ENCODE measurements at regions not wholly inside any gene's neighbourhood (a gene's known extent, or its start where the extent isn't known, plus 50 kb on each side); places are given as distances from the start of the nearest gene placed in this dataset.

- TF ChIP-seq, protein P1, sequence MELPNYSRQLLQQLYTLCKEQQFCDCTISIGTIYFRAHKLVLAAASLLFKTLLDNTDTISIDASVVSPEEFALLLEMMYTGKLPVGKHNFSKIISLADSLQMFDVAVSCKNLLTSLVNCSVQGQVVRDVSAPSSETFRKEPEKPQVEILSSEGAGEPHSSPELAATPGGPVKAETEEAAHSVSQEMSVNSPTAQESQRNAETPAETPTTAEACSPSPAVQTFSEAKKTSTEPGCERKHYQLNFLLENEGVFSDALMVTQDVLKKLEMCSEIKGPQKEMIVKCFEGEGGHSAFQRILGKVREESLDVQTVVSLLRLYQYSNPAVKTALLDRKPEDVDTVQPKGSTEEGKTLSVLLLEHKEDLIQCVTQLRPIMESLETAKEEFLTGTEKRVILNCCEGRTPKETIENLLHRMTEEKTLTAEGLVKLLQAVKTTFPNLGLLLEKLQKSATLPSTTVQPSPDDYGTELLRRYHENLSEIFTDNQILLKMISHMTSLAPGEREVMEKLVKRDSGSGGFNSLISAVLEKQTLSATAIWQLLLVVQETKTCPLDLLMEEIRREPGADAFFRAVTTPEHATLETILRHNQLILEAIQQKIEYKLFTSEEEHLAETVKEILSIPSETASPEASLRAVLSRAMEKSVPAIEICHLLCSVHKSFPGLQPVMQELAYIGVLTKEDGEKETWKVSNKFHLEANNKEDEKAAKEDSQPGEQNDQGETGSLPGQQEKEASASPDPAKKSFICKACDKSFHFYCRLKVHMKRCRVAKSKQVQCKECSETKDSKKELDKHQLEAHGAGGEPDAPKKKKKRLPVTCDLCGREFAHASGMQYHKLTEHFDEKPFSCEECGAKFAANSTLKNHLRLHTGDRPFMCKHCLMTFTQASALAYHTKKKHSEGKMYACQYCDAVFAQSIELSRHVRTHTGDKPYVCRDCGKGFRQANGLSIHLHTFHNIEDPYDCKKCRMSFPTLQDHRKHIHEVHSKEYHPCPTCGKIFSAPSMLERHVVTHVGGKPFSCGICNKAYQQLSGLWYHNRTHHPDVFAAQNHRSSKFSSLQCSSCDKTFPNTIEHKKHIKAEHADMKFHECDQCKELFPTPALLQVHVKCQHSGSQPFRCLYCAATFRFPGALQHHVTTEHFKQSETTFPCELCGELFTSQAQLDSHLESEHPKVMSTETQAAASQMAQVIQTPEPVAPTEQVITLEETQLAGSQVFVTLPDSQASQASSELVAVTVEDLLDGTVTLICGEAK (IDR thresholded peaks at IDR 0.05; ENCODE audit: borderline replicate concordance), result no peak
- TF ChIP-seq ZNF622 (IDR thresholded peaks at IDR 0.05) (no peak), CHD4 (IDR thresholded peaks at IDR 0.05) (no peak), CBX3 (IDR thresholded peaks at IDR 0.05; ENCODE audit: borderline replicate concordance, low read depth) (no peak), ZBTB33 (IDR thresholded peaks at IDR 0.05) (no peak), ZBED1 (IDR thresholded peaks at IDR 0.05; ENCODE audit: borderline replicate concordance) (no peak), HDAC2 (IDR thresholded peaks at IDR 0.05) (no peak), RB1 (IDR thresholded peaks at IDR 0.05; ENCODE audit: borderline replicate concordance) (no peak)
- TF ChIP-seq, protein P2, sequence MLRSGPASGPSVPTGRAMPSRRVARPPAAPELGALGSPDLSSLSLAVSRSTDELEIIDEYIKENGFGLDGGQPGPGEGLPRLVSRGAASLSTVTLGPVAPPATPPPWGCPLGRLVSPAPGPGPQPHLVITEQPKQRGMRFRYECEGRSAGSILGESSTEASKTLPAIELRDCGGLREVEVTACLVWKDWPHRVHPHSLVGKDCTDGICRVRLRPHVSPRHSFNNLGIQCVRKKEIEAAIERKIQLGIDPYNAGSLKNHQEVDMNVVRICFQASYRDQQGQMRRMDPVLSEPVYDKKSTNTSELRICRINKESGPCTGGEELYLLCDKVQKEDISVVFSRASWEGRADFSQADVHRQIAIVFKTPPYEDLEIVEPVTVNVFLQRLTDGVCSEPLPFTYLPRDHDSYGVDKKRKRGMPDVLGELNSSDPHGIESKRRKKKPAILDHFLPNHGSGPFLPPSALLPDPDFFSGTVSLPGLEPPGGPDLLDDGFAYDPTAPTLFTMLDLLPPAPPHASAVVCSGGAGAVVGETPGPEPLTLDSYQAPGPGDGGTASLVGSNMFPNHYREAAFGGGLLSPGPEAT (IDR thresholded peaks at IDR 0.05; ENCODE audit: low read depth), result no peak
Measured at GRCh38 chr11:110874437-110875030, 162.3 kb upstream of the ARHGAP20 start (continued).

All from GM12878 (cell line).